Mammary epithelial cell (primary cell): ENCODE measurements at regions not wholly inside any gene's neighbourhood (a gene's known extent, or its start where the extent isn't known, plus 50 kb on each side); places are given as distances from the start of the nearest gene placed in this dataset.

Experiments used
- CTCF ChIP-seq, 2 donors: IDR thresholded peaks in 1 of 2; conservative IDR thresholded peaks in 1 of 2; 2 replicates each; pipeline ENCODE4 v1.5.1; 2011 to 2012; ENCODE audit warnings: inconsistent platforms in 2 of 2, low read length in 2 of 2, mild to moderate bottlenecking in 2 of 2, control low read depth in 1 of 2, low read depth in 1 of 2; ENCODE audit not compliant: insufficient read depth in 1 of 2; ENCODE audit errors: extremely low read depth in 1 of 2
- EZH2 ChIP-seq: IDR thresholded peaks from 2 replicates; pipeline ENCODE4 v1.6.1; 2012; ENCODE audit warnings: low read length, inconsistent platforms, borderline replicate concordance

GRCh38 chr4:33104273-33104672 lies 2384.1 kb downstream of the PCDH7 start:
- TF ChIP-seq CTCF (conservative IDR thresholded peaks at IDR 0.05 in 1 of 2, IDR thresholded peaks at IDR 0.05 in 1 of 2; ENCODE audit: extremely low read depth in 1 of 2, insufficient read depth in 1 of 2, low read depth in 1 of 2, low read length in 2 of 2) (no peak), EZH2 (no peak)
